AG10803 (cell line): ENCODE measurements at regions not wholly inside any gene's neighbourhood (a gene's known extent, or its start where the extent isn't known, plus 50 kb on each side); places are given as distances from the start of the nearest gene placed in this dataset.

Source experiments
- DNase-seq: peaks from one replicate; pipeline ENCODE4 v3.0.0; 2010; ENCODE audit warnings: low read depth
- H3K4me3 ChIP-seq: 2 replicates; pipeline ENCODE4 v1.5.1; 2011; ENCODE audit warnings: mild to moderate bottlenecking, low read length, control low read depth
- CTCF ChIP-seq: conservative IDR thresholded peaks from 2 replicates; pipeline ENCODE4 v1.5.1; 2011; ENCODE audit warnings: mild to moderate bottlenecking, low read length, control low read depth, inconsistent platforms

GRCh38 chr6:1524040-1524480 is 85.7 kb upstream of the FOXC1 start:
- DNase-seq: peak; percentile 27
- no peak overlapping the region for H3K4me3 ChIP-seq
- peak; percentile 47 for TF ChIP-seq CTCF

GRCh38 chr6:1525364-1526038 is 84.2 kb upstream of the FOXC1 start:
- DNase-seq: peak; percentile 66
- no peak for TF ChIP-seq CTCF
- no peak overlapping the region for H3K4me3 ChIP-seq

- no peak overlapping the region for H3K4me3 ChIP-seq
- TF ChIP-seq CTCF: no peak
- DNase-seq: peak; percentile 19
These were observed 83.2 kb upstream of the FOXC1 start for GRCh38 chr6:1526398-1527072.

GRCh38 chr6:1527073-1527457 is 82.7 kb upstream of the FOXC1 start:
- DNase-seq: peak; percentile 37
- no peak for TF ChIP-seq CTCF
- H3K4me3 ChIP-seq: no peak overlapping the region

GRCh38 chr6:1535295-1535694 is 74.4 kb upstream of the FOXC1 start:
- no peak for TF ChIP-seq CTCF
- peak; percentile 28 for DNase-seq
- no peak overlapping the region for H3K4me3 ChIP-seq

- TF ChIP-seq CTCF: no peak
- DNase-seq: no peak
- no peak overlapping the region for H3K4me3 ChIP-seq
These were observed 72.9 kb upstream of the FOXC1 start for GRCh38 chr6:1536526-1537429.
